Glomerular endothelial cell (primary cell): ENCODE measurements at regions not wholly inside any gene's neighbourhood (a gene's known extent, or its start where the extent isn't known, plus 50 kb on each side); places are given as distances from the start of the nearest gene placed in this dataset.

Experiments
- DNase-seq: peaks from one replicate; pipeline ENCODE4 v3.0.0-alpha.2; 2011; ENCODE audit warnings: low read depth, low spot score; ENCODE audit errors: extremely low read depth

GRCh38 chr1:163864207-163864606 is 542.5 kb downstream of the NUF2 start:
- no peak for DNase-seq

- no peak for DNase-seq
Measured at GRCh38 chr1:163866564-163866963, 544.8 kb downstream of the NUF2 start.

- DNase-seq = no peak
Measured at GRCh38 chr1:163870666-163871065, 548.9 kb downstream of the NUF2 start.

GRCh38 chr1:163872067-163872466 is 550.3 kb downstream of the NUF2 start:
- no peak for DNase-seq

GRCh38 chr1:163874070-163874469 is 552.3 kb downstream of the NUF2 start:
- no peak for DNase-seq

- DNase-seq = no peak
Measured at GRCh38 chr1:163875200-163875926, 553.6 kb downstream of the NUF2 start.

GRCh38 chr1:163875927-163876320 is 554.2 kb downstream of the NUF2 start:
- no peak for DNase-seq

- DNase-seq = no peak
Measured at GRCh38 chr1:163876546-163876945, 554.8 kb downstream of the NUF2 start.

- DNase-seq = no peak
Measured at GRCh38 chr1:163877016-163877415, 555.3 kb downstream of the NUF2 start.

GRCh38 chr1:163885510-163885909 is 563.8 kb downstream of the NUF2 start:
- no peak for DNase-seq

- no peak for DNase-seq
Measured at GRCh38 chr1:163896001-163896400, 574.2 kb downstream of the NUF2 start.

- DNase-seq = no peak
Measured at GRCh38 chr1:163897412-163898155, 575.8 kb downstream of the NUF2 start.

- no peak for DNase-seq
Measured at GRCh38 chr1:163906283-163906682, 584.5 kb downstream of the NUF2 start.

GRCh38 chr1:163912170-163912884 is 590.6 kb downstream of the NUF2 start:
- no peak for DNase-seq

- DNase-seq = no peak
Measured at GRCh38 chr1:163914785-163915413, 593.1 kb downstream of the NUF2 start.

GRCh38 chr1:163922743-163923201 is 601.0 kb downstream of the NUF2 start:
- DNase-seq = no peak

- no peak for DNase-seq
Measured at GRCh38 chr1:163924041-163924440, 602.3 kb downstream of the NUF2 start.

- DNase-seq = no peak
Measured at GRCh38 chr1:163927493-163927892, 605.7 kb downstream of the NUF2 start.

- DNase-seq = no peak
Measured at GRCh38 chr1:163928069-163928468, 606.3 kb downstream of the NUF2 start.

GRCh38 chr1:163928651-163929050 is 606.9 kb downstream of the NUF2 start:
- no peak for DNase-seq

- DNase-seq = no peak
Measured at GRCh38 chr1:163932901-163933300, 611.1 kb downstream of the NUF2 start.
